HT-29 (cell line): ENCODE measurements at regions not wholly inside any gene's neighbourhood (a gene's known extent, or its start where the extent isn't known, plus 50 kb on each side); places are given as distances from the start of the nearest gene placed in this dataset.
"Not testable (repeated sequence)": the region's sequence is repeated elsewhere in the genome, so short reads cannot be mapped to it uniquely, and the experiment has no call there.

Experiments
- DNase-seq: peaks from one replicate; pipeline ENCODE4 v3.0.0-alpha.2; 2015; ENCODE audit warnings: low spot score

- DNase-seq = no peak
Observed at GRCh38 chr1:29620631-29621030, 384.3 kb downstream of the PTPRU start.

DNA sequence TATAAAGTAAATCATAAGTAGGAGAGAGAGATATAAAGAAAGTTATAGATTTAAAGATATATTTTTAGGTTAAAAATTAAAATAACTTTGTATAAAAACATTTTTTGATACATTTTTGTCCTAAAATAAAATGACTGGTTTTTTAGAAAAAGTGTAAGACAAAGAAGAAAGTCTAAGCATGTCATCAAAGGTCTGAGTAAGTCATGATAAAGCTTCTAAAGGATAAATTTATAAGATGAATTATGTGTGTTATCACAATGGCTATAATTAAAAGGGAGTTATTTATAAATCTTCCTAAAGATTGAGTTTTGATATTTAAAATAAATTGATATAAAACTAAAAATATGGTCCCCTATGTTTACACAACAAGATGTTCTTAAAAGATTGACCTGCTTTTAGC, 370.9 kb downstream of the PTPRU start:
- DNase-seq = no peak

DNA sequence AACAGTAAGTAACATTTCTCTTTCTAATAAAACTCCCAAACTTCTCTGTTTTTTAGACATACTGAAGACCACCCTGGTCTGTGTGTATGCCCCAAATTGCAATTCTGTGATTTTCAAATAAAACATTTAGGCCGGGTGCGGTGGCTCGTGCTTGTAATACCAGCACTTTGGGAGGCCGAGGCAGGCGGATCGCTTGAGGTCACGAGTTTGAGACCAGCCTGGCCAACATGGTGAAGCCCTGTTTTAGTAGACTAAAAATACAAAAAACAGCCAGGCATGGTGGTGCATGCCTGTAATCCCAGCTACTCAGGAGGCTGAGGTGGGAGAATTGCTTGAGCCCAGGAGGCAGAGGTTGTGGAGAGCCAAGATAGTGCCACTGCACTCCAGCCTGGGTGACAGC, 368.5 kb downstream of the PTPRU start:
- DNase-seq = not testable (repeated sequence)

DNA sequence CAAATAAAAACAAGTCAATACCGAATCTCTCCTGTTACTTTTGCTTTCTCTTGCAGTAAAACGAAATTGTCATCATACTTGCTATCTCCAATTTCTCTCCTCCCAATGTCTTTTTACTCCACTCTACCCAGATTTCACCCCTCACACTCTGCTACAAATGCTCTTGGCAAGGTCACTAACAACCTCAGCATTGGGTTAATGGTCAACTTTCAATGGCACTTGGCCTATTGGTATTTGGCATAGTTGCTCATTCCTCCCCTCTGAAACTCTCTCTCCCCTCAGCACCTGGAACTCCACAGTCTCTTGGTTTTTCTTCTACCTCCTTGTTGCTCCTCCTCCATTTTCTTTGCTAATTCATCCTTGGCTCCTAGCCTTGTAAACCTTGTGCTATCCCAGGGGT, 367.3 kb downstream of the PTPRU start:
- DNase-seq = no peak

DNA sequence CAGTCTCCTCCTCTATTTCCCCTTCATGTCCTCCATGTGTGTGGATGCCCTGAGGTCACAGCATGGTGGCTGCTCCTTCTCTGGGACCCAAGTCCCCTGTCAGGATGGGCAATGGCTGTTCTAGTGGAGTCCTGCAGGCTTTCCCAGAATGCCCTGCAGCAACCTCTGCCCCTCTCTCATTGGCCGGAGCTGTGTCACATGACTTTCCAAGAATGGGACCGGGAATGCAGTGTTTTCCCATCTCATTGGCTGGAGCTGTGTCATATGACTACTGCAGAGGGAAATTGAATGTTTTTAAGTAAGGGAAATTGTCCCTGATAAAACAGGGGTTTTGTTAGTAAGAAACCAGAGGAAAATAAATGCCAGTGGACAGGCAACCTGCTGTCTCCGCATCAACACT, 365.9 kb downstream of the PTPRU start:
- no peak for DNase-seq

GRCh38 chr1:29601021-29601420, 364.7 kb downstream of the PTPRU start:
- no peak for DNase-seq

DNA sequence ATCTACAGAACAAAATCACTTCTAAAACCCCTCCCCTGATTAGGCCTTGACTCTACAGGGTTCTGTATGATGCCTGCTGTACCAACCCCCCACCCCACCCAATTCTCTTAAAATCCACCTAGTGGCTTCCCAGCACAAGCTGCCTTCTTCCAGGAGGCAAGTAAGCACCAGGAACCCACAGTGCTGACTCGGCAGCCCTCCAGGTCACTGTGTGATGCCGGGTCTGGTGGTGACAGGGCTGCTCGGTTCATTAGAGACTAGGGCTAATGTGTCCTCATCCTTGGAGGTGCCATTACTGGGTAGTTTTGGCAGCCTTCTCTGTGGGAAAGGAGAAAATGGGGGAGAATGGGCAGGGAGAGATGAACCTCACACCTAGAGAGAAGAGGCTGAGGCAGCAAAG, 363.5 kb downstream of the PTPRU start:
- no peak for DNase-seq

GRCh38 chr1:29599071-29599470, 362.7 kb downstream of the PTPRU start:
- DNase-seq = no peak

GRCh38 chr1:29597861-29598260, 361.5 kb downstream of the PTPRU start:
- DNase-seq = no peak

- no peak for DNase-seq
Observed at GRCh38 chr1:29593601-29594382, 357.5 kb downstream of the PTPRU start.

DNA sequence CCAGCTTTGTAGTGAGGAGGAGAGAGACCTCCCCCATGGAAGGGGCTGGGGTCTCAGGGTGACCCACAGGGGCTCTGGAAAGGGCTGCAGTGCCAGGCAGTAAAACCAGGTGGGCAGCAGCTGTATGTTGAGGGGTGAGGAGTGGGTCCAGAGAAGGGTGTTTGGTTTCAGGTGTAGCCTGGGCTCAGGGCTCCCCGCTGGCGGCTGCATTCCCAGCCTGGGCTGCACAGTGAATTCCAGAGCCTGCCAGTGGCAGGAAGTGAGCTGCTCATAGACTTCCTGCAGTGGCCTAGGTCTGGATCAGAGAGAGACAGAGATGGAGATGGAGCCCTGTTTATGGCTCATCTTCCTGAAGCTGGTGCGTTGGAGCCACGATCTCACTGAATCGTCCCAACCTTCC, 356.4 kb downstream of the PTPRU start:
- no peak for DNase-seq

DNA sequence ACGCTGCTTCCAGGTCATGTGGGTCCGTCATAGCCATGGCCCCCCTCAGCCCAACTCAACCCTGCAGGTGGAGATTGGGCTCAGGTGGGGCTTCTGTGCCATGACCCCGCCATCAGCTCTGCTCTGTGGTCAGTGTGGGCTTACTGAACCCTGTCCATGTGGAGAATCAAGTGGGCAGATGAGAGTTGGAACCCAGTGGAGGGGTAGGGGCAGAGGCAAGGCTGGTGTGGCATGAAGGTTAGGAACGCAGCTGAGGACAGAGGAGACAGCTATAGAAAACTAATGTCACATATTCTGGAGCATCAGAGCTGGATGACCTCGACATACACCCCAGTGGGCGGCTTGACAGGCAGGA, 355.9 kb downstream of the PTPRU start:
- DNase-seq = no peak

DNA sequence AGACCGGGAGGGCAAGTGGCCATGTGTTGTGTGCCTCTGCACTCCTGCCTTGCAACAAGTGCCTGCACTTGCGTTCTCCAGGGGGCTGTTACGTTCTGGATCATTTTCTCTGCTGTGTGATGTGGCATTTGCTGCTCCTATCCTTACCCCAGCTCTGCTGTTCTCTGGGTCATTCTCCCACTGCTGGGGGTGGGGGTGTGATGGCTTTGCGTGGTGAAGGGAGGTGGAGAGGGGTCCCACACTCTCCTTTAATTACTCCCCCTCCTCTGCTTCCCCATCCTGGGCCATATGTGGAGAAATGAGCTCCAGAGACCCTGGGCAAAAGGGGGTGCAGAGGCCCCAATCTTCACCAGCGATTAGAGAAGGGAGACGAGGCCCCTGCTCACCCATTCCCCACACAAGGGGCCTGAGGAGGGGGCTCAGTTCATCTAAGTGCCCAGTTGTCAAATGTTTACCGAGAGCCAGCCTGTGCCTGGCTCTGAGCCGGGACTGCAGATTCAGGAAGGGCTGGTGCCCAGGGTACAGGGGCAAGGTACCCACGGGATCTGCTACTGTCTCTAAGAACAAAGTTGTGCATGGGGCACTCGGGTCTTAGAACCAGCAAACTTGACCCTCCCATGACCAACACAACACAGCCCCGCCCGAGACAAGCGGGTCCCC, 355.4 kb downstream of the PTPRU start:
- no peak for DNase-seq

- no peak for DNase-seq
Observed at GRCh38 chr1:29590583-29591565, 354.6 kb downstream of the PTPRU start.

DNA sequence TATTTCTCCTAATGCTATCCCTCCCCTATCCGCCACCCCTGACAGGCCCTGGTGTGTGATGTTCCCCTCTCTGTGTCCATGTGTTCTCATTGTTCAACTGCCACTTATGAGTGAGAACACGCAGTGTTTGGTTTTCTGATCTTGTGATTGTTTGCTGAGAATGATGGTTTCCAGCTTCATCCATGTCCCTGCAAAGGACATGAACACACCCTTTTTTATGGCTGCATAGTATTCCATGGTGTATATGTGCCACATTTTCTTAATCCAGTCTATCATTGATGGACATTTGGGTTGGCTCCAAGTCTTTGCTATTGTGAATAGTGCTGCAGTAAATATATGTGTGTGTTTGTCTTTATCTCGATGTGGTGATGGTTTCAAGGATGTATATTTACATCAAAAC, 353.4 kb downstream of the PTPRU start:
- DNase-seq = not testable (repeated sequence)

GRCh38 chr1:29586991-29587745, 350.8 kb downstream of the PTPRU start:
- DNase-seq = no peak

GRCh38 chr1:29586215-29586614, 349.9 kb downstream of the PTPRU start:
- DNase-seq = no peak

DNA sequence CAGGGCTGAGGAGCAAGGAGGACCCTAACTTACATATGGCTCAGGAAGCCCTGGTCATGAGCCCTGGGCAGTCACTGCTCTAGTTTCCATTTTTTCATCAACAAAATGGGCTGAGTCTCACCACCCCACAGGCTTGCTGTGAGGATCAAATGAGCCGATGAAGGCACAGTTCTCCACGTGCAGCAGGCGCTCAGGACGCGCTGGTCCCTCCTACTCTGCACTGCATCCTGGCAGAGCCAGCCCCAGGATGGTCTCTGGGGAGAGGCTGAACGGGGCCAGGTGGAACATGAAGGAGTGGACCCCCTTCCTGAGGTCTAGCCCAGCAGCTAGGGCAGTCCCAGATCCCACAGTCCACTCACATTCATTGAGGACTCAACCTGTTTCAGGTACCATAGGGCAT, 349.3 kb downstream of the PTPRU start:
- DNase-seq = no peak

GRCh38 chr1:29585201-29585600, 348.9 kb downstream of the PTPRU start:
- DNase-seq = no peak

- no peak for DNase-seq
Observed at GRCh38 chr1:29584776-29585175, 348.5 kb downstream of the PTPRU start.

- DNase-seq = no peak
Observed at GRCh38 chr1:29584362-29584761, 348.0 kb downstream of the PTPRU start.

- no peak for DNase-seq
Observed at GRCh38 chr1:29583727-29584126, 347.4 kb downstream of the PTPRU start.
